ENCODE measurements at regions not wholly inside any gene's neighbourhood (a gene's known extent, or its start where the extent isn't known, plus 50 kb on each side); places are given as distances from the start of the nearest gene placed in this dataset.

- Mint-ChIP-seq H3K9me3 (peaks cover 6% of the 10 kb centered on the region), H3K27me3 (ENCODE audit: low read depth) (no peaks in the 10 kb centered on the region), H3K4me1 (no peaks in the 10 kb centered on the region), H3K4me3 (no peak overlapping the region), H3K36me3 (ENCODE audit: low read depth) (no peaks in the 10 kb centered on the region), H3K27ac (ENCODE audit: unreplicated experiment) (no peak overlapping the region)
- no peak for DNase-seq (ENCODE audit: low read depth, low spot score)
- no peak for TF ChIP-seq CTCF (conservative IDR thresholded peaks at IDR 0.05)
Observed at GRCh38 chr5:111653408-111653807, 103.6 kb downstream of the NREP start.

DNA sequence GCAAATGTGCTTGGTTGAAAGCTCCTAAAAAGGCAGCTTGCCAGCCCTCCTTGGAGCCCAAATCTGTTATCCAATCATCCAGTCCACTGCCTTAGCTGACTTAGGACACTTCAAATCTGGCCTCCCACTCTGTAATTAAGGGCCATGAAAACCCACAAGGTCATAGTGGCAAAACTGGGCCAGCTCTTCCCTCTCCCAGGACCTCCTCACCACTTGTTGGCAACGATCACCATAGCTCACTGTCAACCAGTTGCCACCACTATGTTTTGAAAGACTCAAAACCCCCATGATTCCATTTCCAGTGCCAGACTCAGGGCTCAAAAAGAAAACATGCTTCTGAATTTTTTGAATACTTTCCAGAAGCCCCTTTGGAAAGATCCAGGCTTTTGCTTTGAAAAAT is 107.5 kb downstream of the NREP start:
- Mint-ChIP-seq H3K9me3 (peaks cover 6% of the 10 kb centered on the region), H3K4me3 (no peak overlapping the region), H3K27ac (ENCODE audit: unreplicated experiment) (peak overlapping the region; percentile 11), H3K27me3 (ENCODE audit: low read depth) (no peaks in the 10 kb centered on the region), H3K4me1 (no peaks in the 10 kb centered on the region), H3K36me3 (ENCODE audit: low read depth) (no peaks in the 10 kb centered on the region)
- no peak for DNase-seq (ENCODE audit: low read depth, low spot score)
- TF ChIP-seq CTCF (conservative IDR thresholded peaks at IDR 0.05): no peak

DNA sequence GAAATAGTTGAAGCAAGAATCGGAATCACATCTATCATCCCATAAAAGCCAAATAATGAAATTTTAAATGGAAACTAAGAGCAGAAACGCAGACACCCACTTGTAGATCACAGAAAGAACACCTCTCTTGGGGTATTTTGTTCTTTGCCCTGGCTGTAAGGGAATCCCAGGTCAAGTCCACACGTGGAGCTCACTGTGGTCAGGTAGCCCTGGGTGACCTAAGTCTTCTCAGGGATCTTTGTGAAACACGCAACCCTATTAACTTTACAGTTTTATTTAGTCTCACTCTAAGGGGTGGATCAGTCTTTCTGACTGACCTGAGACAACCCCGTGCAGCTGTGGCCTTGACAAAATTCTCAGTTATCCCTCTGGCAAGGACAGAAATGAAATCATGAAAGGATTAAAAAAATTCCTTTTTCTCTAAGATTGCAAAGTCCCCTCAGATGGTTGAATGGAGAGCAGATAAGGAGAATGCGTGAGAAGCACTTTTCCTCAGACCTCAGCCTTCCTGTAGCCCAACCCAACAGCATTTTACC is 111.6 kb downstream of the NREP start:
- H3K36me3 Mint-ChIP-seq (ENCODE audit: low read depth): no peaks in the 10 kb centered on the region
- no peak overlapping the region for H3K27ac Mint-ChIP-seq (ENCODE audit: unreplicated experiment)
- no peaks in the 10 kb centered on the region for H3K4me1 Mint-ChIP-seq
- peaks cover 2% of the 10 kb centered on the region for H3K9me3 Mint-ChIP-seq
- H3K27me3 Mint-ChIP-seq (ENCODE audit: low read depth): no peaks in the 10 kb centered on the region
- TF ChIP-seq CTCF (conservative IDR thresholded peaks at IDR 0.05): no peak
- DNase-seq (ENCODE audit: low read depth, low spot score): no peak
- H3K4me3 Mint-ChIP-seq: no peak overlapping the region

DNA sequence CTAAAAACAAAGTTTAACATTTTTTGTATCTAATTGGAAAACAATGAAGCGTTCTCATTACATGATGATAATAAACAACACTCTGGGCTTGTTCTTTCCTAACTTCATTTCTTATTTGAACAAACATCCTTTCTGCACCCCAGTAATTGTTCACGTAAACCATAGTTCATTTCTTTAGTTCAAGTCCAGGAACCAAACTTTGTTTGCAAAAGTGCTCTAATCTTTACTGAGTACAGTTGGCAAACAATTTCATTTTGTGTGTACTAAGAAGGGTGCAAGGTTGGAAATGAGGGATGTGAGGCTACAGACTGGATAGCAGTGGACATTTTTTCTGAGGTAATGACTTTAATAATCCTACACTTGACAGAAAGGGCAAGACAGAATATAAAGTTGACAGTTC is 113.5 kb downstream of the NREP start:
- no peak for TF ChIP-seq CTCF (conservative IDR thresholded peaks at IDR 0.05)
- H3K9me3 Mint-ChIP-seq: peaks cover 11% of the 10 kb centered on the region
- no peaks in the 10 kb centered on the region for H3K27me3 Mint-ChIP-seq (ENCODE audit: low read depth)

DNA sequence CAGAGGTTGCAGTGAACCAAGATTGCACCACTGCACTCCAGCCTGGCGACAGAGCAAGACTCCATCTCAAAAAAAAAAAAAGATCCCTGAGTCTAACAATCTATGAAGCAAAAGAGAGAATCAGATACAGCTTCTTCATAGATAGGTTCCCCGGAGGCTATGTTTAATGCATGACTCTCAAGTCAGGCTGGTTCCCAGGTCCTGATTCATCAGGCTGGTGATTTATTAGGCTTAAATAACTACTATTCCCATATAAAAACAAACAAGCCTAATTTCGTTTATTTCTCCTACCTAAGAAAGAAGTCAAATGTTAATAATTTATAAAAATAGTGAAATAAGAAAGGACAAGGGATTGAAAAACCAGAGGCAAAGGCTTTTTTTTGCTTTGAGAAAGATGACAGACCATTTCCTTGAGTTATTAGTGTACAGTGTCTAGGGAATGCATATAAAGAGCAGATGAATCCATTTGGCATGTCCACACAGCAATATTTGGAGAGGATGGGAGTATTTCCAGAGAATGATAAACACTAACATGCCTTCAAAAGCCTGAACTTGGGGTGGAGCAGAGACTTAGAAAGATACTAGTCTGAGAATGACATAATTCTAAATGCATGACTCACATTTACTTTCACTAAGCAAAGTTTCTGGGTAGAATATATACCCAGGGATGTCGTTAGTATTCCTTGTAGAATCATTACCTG is 115.3 kb downstream of the NREP start:
- Mint-ChIP-seq H3K4me3 (no peak overlapping the region), H3K27ac (ENCODE audit: unreplicated experiment) (no peak overlapping the region), H3K36me3 (ENCODE audit: low read depth) (peaks cover 15% of the 10 kb centered on the region), H3K9me3 (peaks cover 17% of the 10 kb centered on the region), H3K27me3 (ENCODE audit: low read depth) (peaks cover 3% of the 10 kb centered on the region), H3K4me1 (no peaks in the 10 kb centered on the region)
- no peak for TF ChIP-seq CTCF (conservative IDR thresholded peaks at IDR 0.05)
- DNase-seq (ENCODE audit: low read depth, low spot score): no peak

More for the DNA sequence above, 113.5 kb downstream of the NREP start:
- Mint-ChIP-seq H3K4me1 (no peaks in the 10 kb centered on the region), H3K4me3 (no peak overlapping the region), H3K36me3 (ENCODE audit: low read depth) (peaks cover 8% of the 10 kb centered on the region), H3K27ac (ENCODE audit: unreplicated experiment) (no peak overlapping the region)
- DNase-seq (ENCODE audit: low read depth, low spot score): no peak
